BE2C (cell line): ENCODE measurements at regions not wholly inside any gene's neighbourhood (a gene's known extent, or its start where the extent isn't known, plus 50 kb on each side); places are given as distances from the start of the nearest gene placed in this dataset.

Experiments used
- DNase-seq: peaks from one replicate; pipeline ENCODE4 v3.0.0-alpha.2; 2020
- H3K27me3 ChIP-seq: fragments of 250-450 bp; sonication (Bioruptor Pico); 2 replicates; pipeline ENCODE4 v1.5.1; 2020; ENCODE audit warnings: mild to moderate bottlenecking
- H3K36me3 ChIP-seq: fragments of 250-450 bp; sonication (Bioruptor Pico); 2 replicates; pipeline ENCODE4 v1.5.1; 2020; ENCODE audit warnings: mild to moderate bottlenecking
- H3K4me1 ChIP-seq: fragments of 250-450 bp; sonication (Bioruptor Pico); 2 replicates; pipeline ENCODE4 v1.5.1; 2020
- H3K4me3 ChIP-seq: 2 replicates; pipeline ENCODE4 v1.5.1; 2011; ENCODE audit warnings: low read depth, low read length
- H3K9me3 ChIP-seq: fragments of 250-450 bp; sonication (Bioruptor Pico); 2 replicates; pipeline ENCODE4 v1.5.1; 2020
- CTCF ChIP-seq: IDR thresholded peaks from 2 replicates; pipeline ENCODE4 v1.5.1; 2012; ENCODE audit warnings: mild to moderate bottlenecking, low read depth, low read length

- no peak for TF ChIP-seq CTCF
- Histone ChIP-seq H3K4me3 (no peak overlapping the region), H3K9me3 (no peaks in the 10 kb centered on the region), H3K36me3 (no peaks in the 10 kb centered on the region), H3K4me1 (no peaks in the 10 kb centered on the region), H3K27me3 (no peaks in the 10 kb centered on the region)
- no peak for DNase-seq
Observed at GRCh38 chr12:93148412-93148811, 219.3 kb upstream of the EEA1 start.

- no peaks in the 10 kb centered on the region for H3K9me3 ChIP-seq
- no peak for DNase-seq
- H3K4me1 ChIP-seq: no peaks in the 10 kb centered on the region
- H3K27me3 ChIP-seq: no peaks in the 10 kb centered on the region
- H3K4me3 ChIP-seq: no peak overlapping the region
- H3K36me3 ChIP-seq: no peaks in the 10 kb centered on the region
- TF ChIP-seq CTCF: no peak
Observed at GRCh38 chr12:93149229-93149628, 220.1 kb upstream of the EEA1 start.

- no peak for TF ChIP-seq CTCF
- Histone ChIP-seq H3K4me3 (no peak overlapping the region), H3K27me3 (no peaks in the 10 kb centered on the region), H3K9me3 (no peaks in the 10 kb centered on the region), H3K4me1 (no peaks in the 10 kb centered on the region), H3K36me3 (no peaks in the 10 kb centered on the region)
- DNase-seq: no peak
Observed at GRCh38 chr12:93151079-93151762, 222.1 kb upstream of the EEA1 start.

- Histone ChIP-seq H3K9me3 (no peaks in the 10 kb centered on the region), H3K27me3 (no peaks in the 10 kb centered on the region), H3K36me3 (no peaks in the 10 kb centered on the region), H3K4me3 (no peak overlapping the region), H3K4me1 (no peaks in the 10 kb centered on the region)
- DNase-seq: no peak
- no peak for TF ChIP-seq CTCF
Observed at GRCh38 chr12:93152617-93153016, 223.5 kb upstream of the EEA1 start.

GRCh38 chr12:93153321-93153720 is 224.2 kb upstream of the EEA1 start:
- Histone ChIP-seq H3K4me3 (no peak overlapping the region), H3K36me3 (no peaks in the 10 kb centered on the region), H3K27me3 (no peaks in the 10 kb centered on the region), H3K4me1 (no peaks in the 10 kb centered on the region), H3K9me3 (no peaks in the 10 kb centered on the region)
- no peak for TF ChIP-seq CTCF
- DNase-seq: no peak

- no peaks in the 10 kb centered on the region for H3K4me1 ChIP-seq
- DNase-seq: no peak
- H3K9me3 ChIP-seq: no peaks in the 10 kb centered on the region
- no peak for TF ChIP-seq CTCF
- H3K4me3 ChIP-seq: no peak overlapping the region
- no peaks in the 10 kb centered on the region for H3K36me3 ChIP-seq
- H3K27me3 ChIP-seq: no peaks in the 10 kb centered on the region
Observed at GRCh38 chr12:93154096-93154728, 223.5 kb upstream of the NUDT4 start.
